Dermis microvascular lymphatic vessel endothelial cell (primary cell): ENCODE measurements at regions not wholly inside any gene's neighbourhood (a gene's known extent, or its start where the extent isn't known, plus 50 kb on each side); places are given as distances from the start of the nearest gene placed in this dataset.
"Not testable (repeated sequence)": the region's sequence is repeated elsewhere in the genome, so short reads cannot be mapped to it uniquely, and the experiment has no call there.

Experiments
- DNase-seq, 2 donors: peaks; one replicate each; pipeline versions ENCODE4 v3.0.0 to v3.0.0-alpha.2; 2010; ENCODE audit warnings: low read depth in 2 of 2

DNA sequence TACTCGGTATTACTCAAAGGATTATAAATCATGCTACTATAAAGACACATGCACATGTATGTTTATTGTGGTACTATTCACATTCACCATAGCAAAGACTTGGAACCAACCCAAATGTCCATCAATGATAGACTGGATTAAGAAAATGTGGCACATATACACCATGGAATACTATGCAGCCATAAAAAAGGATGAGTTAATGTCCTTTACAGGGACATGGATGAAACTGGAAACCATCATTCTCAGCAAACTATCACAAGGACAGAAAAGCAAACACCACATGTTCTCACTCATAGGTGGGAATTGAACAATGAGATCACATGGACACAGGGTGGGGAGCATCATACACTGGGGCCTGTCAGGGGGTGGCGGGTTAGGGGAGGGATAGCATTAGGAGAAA lies 130.5 kb upstream of the SLC1A3 start:
- not testable (repeated sequence) for DNase-seq

DNA sequence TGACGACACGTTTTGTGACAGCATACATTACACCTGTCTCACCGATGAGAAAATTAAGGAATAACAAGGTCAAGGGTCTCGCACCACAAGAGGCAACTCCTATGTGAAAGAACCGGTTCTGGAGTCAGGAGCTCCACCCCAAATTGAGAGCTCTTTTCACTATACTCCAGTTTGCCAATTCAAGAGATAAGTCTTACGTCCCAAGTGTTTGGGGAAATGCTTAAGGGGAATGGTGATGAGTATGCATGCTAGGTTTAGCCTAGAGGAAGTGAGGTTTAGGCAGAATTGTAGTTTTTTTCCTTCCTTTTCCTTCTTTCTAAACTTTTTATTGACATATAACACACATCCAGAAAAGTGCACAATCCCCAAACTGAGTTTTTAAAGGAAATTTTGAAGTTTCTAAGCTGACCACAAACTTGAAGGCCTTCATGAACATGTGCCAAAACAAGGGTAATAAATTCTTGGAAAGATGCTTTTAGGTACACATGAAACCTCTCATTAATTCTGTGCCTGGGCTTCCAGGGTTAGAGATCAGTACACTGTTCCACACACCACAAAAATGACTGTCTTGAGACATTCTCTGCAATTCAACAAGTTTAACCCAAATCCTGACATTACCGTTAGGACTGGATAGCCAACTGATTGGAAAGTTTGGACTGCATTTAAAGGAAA lies 127.6 kb upstream of the SLC1A3 start:
- no peak for DNase-seq

DNA sequence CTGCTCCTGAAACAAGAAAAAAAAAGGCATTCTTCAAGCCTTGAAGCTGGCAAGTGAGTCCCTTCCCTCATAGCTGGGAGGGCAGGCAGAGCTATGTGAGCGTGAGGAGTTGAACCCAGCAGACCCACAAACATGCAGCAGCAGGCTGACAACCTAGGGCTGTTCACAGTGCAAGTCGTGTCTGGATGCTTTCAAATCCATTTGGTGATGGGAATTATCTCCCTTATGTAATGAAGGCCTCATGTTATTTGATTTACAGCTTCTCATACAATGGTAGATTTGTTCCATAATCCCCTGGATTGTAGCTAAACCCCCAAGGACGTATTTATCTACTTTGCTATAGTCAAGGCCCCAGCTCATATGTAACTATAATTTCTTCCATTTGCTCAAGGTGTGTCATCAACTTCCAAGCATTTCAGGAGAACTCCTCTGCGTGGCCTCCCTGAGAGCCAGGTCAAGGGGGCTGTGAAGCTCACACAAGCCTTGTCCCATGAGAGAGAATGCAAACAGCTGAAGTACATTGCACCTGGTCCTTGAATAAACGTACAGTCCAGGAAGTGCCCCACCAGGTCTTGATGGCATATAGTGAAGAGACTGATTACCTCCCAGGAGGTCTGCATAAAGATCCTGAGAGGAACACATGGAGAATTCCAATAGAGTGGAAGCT lies 124.8 kb upstream of the SLC1A3 start:
- DNase-seq = no peak

DNA sequence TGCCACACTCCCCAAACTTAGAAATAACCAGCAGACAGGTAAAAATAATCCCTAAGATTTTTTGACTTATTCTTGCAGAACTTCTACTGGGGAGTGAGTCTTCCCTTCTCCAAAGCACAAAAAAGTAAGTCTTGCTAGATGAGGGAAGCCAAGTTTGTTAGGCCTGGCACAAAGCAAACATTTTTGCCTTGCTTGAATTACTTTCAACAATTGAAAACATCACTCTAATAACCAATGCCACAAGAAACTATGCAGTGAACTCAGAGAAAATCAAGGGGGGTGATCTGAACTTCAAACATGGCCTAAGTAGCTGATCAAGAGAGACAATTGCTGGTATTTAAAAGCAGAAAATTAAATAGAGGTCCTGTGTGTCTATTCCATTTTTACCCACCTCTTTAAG lies 123.6 kb upstream of the SLC1A3 start:
- no peak for DNase-seq

DNA sequence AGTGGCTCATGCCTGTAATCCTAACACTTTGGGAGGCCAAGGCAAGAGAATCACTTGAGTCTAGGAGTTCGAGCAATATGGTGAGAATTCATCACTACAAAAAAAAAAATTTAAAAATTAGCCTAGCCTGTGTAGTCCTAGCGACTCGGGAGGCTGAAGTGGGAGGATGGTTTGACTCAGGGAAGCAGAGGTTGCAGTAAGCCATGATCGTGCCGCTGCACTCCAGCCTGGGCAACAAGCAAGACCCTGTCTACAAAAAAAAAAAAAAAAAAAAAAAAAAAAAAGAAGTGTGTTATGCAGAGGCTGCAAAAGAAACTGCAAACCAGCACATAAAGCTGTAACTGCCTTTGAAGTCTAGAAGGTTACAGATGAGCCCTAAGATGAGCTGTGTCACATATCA lies 116.9 kb upstream of the SLC1A3 start:
- no peak for DNase-seq

DNA sequence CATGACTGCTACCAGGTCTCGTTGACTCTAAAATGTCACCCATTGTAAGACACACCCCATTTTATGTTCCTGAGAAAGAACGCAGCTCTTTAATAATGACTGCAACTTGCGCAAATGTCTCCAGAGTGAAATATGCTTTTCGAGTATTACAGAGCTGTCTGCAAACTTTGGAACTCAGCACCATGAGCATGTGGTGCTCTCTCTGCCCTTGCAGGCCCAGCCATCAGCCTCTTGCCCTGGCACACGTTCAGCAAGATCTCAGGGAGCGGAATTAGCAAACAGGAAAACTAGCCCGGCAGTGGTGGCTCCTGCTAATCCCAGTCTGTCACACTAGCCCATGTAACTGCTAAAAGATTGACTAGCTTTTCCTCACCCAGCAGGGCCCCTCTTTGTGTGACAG lies 114.5 kb upstream of the SLC1A3 start:
- no peak for DNase-seq

DNA sequence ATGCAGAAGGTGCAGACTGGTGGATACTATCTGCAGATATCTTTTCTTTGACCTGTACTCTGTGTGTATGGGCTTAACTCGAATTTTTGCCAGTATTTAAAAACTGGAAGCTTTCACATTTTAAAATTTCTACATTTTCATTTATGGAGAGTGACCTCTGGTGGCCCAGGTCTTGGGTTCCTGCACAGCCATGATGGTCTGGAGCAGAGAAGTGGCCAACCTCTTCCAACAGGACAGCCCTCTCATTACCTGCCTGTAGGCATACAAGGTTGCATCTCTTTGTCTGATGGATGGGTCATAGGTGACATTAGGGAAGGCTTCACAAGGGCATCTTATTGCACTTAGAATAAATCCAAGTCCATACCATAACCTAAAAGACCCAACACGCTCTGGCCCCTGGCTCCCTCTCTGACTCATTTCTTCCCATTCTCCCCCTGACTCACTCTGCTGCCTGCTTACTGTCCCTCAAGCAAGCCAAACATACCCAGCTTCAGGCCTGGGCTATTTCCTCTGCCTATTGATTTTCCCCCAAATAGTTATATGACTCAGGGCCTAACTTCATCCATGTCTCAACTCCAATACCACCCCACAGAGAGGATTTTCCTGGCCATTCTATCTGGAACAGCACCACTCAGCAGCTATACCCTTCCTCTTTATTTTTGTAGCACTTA lies 113.3 kb upstream of the SLC1A3 start:
- DNase-seq = no peak

DNA sequence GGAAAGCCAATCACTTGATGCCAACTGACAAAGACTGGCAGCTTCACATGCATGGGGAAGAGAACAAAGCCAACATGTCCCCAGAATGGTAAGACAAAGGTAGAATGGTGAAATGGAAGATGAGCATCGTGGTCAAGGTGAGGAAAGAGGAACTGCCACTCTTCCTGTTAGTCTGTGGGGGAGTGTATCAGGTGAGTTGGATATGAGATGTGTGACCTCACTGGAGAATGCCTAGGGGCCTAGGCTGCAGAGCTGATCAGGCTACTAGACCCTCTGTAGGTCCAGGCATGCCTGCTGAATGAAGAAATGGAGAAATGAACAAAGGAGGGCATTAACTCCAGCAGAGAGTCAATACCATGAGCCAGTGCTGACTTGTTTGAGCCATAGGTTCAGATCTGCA lies 112.4 kb upstream of the SLC1A3 start:
- DNase-seq = no peak

DNA sequence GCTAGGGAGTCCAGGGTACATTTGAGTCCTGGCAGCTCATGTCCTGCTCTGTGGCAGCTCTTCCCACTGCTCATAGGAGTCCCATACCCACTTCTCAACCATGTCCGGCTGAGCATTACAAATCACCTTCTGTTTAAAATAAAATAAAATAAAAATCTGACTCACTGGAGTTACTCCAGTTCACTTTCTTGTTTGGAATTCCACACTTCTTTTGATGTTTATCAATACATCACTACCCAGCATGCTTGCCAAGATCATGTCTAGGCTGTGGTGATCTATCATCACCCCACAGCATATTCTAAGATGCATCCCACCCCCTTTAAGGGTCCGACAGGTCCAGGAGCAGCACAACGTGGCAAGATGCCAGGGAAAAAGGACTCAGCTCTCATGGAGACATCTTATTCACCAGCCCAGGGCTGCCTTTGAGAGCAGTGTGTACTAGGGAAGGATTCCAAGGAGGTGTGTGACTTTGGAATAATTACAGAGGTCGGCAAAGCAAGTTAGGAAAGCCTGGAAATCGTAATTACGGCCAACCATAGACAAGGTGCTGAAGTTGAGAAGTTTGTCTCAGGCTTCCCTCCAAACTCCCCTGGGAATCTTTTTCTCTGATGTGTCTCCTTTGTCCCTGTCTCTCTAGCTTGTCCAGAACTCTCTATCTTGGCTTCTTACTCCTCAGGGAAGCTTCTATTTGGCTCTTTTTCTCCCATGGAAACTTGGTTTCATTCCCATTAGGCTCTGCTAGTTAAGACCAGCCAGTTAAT lies 111.4 kb upstream of the SLC1A3 start:
- DNase-seq = no peak

DNA sequence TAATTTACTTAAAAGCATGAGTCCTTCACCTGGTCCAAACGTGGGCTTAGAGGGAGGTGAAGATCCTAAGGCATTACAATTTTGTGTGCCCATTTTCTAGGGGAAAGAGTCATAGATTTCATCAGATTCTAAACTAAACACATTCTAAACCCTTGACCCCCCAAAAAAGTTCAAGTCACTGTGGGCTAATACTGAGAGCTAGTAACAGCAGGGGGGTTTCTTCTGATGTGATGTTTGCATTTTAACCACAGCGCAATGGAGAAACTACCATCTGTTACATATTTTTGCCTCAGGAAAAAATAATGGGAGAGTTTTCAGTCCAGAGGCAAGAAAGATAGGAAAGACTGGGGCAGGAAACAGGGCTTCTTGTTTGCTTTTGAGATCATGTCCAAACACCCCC lies 110.8 kb upstream of the SLC1A3 start:
- no peak for DNase-seq

DNA sequence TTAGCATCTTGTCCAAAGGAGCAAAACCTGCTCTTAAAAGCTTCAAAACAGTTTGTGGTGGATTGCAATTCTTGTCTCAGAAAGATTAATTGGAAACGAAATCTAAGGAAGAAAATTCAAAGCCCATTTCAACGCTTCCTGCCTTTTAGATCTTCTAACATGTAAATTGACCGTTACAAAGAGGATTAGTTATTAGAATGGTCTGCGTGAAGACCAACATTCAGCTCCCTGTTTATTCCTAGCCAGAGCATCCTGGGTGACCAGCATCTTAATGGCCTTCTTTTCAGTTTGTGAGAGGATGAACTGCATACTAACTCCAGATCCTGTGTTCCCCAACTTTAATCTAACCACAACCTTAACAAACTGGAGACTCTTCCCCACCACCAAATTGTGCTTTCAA lies 109.9 kb upstream of the SLC1A3 start:
- DNase-seq = no peak

DNA sequence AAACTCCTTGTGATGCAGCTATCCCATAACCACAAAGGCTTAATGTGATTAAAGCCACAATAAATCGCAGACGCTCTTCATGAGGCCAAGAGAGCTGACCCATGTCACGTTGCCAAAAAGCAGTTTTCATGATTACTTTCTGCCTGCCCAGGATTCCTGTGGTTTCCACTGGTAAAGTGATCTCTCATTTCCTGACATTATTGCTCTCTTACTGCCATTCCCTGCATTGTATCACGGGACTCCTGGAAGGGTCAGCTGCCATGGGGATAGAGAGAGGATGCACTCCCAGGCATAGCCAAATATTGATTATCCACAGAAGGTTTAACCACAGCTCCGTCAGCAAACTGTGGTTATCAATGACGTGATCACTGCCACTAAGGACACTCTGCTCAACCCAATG lies 103.8 kb upstream of the SLC1A3 start:
- no peak for DNase-seq

DNA sequence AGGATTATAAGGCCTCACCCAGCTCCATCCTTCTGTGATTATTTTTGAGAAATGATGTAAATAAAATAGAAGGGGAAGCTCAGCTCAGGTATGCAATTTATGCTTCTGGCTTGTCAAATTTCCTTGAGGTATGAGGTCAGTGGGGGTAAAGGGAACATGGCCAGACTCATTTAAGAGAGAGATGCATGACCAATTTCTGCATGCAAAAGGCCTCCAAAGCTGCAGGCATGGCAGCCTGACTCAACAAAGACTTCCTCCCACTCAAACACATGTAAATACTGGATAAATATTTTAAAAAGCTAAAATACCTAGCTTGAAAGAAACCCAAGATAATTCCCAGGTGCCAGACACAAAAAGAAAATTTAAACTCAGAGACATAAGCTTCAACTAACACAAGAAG lies 101.4 kb upstream of the SLC1A3 start:
- DNase-seq = no peak

DNA sequence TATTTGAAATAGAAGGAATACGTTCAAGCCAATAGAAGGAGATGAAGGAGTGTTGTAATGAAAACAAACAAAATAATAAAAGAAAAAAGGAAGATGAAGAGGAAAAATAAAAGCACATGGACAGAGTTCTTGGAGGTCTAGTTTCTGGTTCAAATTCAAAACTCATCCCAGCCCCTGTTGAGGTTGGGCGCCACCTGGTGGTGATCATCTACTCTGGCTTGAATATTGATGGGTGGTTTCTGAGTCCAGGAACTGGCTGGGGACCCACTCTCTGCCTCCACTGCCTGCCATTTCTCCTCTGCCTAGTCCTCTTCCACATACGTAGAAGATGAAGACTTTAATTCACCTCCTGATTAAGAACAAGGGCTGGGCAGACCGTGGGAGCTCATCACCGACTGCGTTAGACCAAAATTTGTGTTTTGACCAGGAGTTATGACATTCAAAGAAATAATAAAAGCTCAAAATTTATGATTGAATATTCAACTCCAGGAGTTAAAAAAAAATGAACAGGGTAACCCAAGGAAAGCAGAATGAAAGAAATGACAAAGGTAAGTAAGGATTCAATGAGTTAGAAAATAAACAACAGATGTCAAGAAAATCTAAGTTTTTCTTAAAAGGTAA lies 99.0 kb upstream of the SLC1A3 start:
- DNase-seq = peak; percentile 46 to 67

DNA sequence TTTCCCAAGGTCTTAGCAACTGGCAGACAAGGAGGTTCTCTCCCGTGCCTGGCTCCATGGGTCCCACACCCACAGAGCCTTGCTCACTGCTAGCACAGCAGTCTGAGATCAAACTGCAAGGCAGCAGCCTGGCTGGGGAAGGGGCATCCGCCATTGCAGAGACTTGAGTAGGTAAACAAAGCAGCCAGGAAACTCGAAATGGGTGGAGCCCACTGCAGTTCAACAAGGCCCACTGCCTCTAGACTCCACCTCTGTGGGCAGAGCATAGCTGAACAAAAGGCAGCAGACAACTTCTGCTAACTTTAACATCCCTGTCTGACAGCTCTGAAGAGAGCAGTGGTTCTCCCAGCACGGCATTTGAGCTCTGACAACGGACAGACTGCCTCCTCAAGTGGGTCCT lies 98.1 kb upstream of the SLC1A3 start:
- DNase-seq = not testable (repeated sequence)

DNA sequence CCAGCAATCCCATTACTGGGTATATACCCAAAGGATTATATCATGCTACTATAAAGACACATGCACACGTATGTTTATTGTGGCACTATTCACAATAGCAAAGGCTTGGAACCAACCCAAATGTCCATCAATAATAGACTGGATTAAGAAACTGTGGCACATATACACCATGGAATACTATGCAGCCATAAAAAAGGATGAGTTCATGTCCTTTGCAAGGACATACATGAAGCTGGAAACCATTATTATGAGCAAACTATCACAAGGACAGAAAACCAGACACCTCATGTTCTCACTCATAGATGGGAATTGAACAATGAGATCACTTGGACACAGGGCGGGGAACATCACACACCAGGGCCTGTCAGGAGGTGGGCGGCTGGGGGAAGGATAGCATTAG lies 92.8 kb upstream of the SLC1A3 start:
- DNase-seq = not testable (repeated sequence)

DNA sequence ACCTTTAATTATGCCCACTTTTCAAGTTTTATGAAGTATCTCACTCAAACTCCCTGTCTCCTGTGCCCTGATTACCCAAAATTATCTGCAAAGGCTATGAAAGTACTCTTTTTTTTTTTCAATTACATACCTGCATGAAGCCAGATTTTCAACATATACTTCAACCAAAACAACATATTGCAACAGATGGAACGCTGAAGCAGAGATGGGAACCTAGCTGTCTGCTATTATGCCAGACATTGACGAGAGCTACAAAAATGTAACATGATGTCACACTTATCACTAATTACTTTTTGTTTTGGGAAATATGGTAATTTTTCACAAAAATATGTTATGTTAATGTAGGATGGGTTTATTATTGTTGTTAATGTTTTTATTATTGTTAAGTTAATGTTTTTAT lies 86.5 kb upstream of the SLC1A3 start:
- DNase-seq = no peak

DNA sequence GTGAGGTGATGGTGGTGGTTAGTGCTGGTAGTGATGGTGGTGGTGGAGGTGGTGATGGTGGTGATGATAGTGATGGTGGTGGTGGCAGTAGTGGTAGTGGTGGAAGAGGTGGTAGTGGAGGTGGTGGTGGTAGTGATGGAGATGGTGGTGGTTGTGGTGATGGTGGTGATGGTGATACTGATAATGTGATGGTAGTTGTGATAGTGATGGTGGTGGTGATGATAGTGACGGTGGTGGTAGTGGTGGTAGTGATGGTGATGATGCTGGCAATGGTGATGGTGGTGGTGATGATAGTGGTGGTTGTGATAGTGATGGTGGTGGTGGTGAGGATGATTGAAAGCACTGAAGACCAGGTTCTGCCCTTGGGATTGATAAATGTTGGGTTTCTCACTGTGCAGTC lies 85.2 kb upstream of the SLC1A3 start:
- no peak for DNase-seq

DNA sequence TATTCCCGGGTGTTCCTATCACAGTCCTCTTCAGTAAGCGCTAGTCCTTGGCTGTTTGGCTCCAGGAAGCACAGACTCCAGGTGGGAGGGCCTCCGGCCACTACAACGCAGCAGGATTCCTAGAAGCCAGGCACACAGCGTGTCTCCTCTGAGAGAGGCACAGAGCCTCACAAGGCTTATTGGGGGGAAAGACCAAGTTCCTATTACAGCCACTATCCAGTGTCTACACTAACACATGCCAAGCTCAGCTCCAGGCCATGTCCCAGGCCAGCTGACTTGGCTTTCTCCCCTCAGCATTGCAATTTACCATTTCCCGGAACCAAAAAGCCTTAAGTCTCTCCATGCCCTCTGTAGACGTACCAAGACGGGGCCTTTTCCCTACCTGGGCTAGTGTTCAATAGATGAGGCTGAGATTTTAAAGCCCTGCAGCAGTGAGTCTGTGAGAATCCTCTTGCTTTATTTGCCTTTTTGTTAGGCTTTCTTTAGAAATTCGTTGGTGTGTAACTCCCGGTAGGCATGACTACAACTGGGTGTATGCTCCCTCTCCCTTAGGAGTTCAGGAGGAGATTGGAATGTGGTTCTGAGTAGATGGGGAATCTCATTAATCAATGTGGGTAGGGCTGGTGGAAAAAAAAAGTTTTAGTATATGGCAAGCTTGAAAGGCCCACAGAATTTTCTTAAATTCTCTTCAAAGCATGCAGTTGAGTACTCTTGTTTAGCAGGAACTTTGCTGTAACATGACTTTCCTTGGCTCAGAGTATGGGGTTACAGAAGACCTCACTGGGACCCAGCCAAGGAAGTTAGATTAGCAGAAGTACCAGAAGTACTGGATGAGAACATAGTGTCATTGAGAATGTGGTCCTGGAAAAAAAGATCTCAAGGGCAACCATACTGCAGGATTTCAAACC lies 84.3 kb upstream of the SLC1A3 start:
- DNase-seq = no peak

DNA sequence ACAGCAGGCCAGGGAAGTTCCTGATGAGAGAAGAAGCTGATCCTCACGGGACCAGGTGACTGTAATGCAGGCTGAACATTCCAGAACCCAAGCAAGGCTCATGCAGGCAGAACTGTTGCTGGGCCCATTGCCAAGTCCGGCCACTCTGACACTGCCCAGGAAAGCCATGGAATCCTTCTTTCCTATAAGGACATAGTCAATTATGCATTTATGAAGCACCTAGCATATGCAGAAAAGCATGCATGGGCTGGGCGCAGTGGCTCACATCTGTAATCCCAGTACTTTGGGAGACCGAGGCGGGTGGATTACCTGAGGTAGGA lies 83.7 kb upstream of the SLC1A3 start:
- no peak for DNase-seq

DNA sequence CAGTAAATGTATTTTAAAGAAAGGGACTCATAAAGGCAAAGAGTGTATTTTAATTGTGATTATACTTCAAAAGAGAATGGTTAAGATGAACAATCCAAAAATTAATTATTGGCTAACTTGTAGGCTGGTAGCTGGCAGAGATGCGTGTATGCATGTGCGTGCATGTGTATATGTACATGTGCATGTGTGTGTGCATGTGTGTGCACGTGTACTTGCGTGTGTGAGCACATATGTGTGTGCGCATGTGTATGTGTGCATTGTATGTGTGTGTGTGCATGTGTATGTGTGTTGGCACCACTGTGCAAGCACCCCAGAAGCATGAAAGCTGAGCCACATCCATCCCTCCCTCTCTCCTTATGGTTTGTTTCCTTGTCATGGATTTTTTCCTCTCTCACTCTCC lies 83.0 kb upstream of the SLC1A3 start:
- no peak for DNase-seq
